PFSK-1 (cell line): ENCODE measurements at regions not wholly inside any gene's neighbourhood (a gene's known extent, or its start where the extent isn't known, plus 50 kb on each side); places are given as distances from the start of the nearest gene placed in this dataset.

ENCODE experiments used
- FOXP2 ChIP-seq: optimal IDR thresholded peaks from 2 replicates; pipeline ENCODE3; 2011; ENCODE audit warnings: borderline replicate concordance, control low read depth, inconsistent platforms; ENCODE audit not compliant: insufficient read depth; ENCODE audit errors: extremely low read length, extremely low read depth
- POLR2AphosphoS5 ChIP-seq: IDR thresholded peaks from 2 replicates; pipeline ENCODE4 v1.6.1; 2012; ENCODE audit warnings: low read depth, mild to moderate bottlenecking, control low read depth, low read length, moderate library complexity
- SIN3A ChIP-seq: IDR thresholded peaks from 2 replicates; pipeline ENCODE4 v1.6.1; 2012; ENCODE audit warnings: mild to moderate bottlenecking, low read length, moderate library complexity, borderline replicate concordance; ENCODE audit not compliant: insufficient read depth
- TAF1 ChIP-seq: IDR thresholded peaks from 2 replicates; pipeline ENCODE4 v1.6.1; 2012; ENCODE audit warnings: low read length, control low read depth, borderline replicate concordance; ENCODE audit not compliant: insufficient read depth
- TF ChIP-seq, protein P1 (sequence below), 2 experiments: IDR thresholded peaks; 2 replicates each; pipeline versions ENCODE4 v1.6.1 to v1.8.0; 2011 to 2012; ENCODE audit warnings: low read depth in 2 of 2, low read length in 2 of 2, control low read depth in 1 of 2, inconsistent platforms in 1 of 2, mild to moderate bottlenecking in 1 of 2, moderate library complexity in 1 of 2; ENCODE audit not compliant: insufficient read depth in 1 of 2

GRCh38 chr12:4099276-4099675 is 174.3 kb upstream of the CCND2 start:
- TF ChIP-seq TAF1: no peak
- no peak for TF ChIP-seq POLR2AphosphoS5
- TF ChIP-seq, protein P1, sequence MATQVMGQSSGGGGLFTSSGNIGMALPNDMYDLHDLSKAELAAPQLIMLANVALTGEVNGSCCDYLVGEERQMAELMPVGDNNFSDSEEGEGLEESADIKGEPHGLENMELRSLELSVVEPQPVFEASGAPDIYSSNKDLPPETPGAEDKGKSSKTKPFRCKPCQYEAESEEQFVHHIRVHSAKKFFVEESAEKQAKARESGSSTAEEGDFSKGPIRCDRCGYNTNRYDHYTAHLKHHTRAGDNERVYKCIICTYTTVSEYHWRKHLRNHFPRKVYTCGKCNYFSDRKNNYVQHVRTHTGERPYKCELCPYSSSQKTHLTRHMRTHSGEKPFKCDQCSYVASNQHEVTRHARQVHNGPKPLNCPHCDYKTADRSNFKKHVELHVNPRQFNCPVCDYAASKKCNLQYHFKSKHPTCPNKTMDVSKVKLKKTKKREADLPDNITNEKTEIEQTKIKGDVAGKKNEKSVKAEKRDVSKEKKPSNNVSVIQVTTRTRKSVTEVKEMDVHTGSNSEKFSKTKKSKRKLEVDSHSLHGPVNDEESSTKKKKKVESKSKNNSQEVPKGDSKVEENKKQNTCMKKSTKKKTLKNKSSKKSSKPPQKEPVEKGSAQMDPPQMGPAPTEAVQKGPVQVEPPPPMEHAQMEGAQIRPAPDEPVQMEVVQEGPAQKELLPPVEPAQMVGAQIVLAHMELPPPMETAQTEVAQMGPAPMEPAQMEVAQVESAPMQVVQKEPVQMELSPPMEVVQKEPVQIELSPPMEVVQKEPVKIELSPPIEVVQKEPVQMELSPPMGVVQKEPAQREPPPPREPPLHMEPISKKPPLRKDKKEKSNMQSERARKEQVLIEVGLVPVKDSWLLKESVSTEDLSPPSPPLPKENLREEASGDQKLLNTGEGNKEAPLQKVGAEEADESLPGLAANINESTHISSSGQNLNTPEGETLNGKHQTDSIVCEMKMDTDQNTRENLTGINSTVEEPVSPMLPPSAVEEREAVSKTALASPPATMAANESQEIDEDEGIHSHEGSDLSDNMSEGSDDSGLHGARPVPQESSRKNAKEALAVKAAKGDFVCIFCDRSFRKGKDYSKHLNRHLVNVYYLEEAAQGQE (IDR thresholded peaks at IDR 0.05; ENCODE audit: insufficient read depth in 1 of 2, low read depth in 2 of 2, low read length in 2 of 2): no peak
- no peak for TF ChIP-seq SIN3A
- TF ChIP-seq FOXP2: no peak
